PC-9 (cell line): ENCODE measurements at regions not wholly inside any gene's neighbourhood (a gene's known extent, or its start where the extent isn't known, plus 50 kb on each side); places are given as distances from the start of the nearest gene placed in this dataset.

Source experiments
- CTCF ChIP-seq: fragments of 200-600 bp; sonication (generic); conservative IDR thresholded peaks from 2 replicates; pipeline ENCODE4 v1.6.1; 2017; ENCODE audit warnings: mixed run types, antibody characterized with exemption, mild to moderate bottlenecking, moderate library complexity
- EZH2 ChIP-seq: fragments of 200-600 bp; sonication (generic); IDR thresholded peaks from 2 replicates; pipeline ENCODE4 v1.8.0; 2017; ENCODE audit warnings: antibody characterized with exemption, low read depth

DNA sequence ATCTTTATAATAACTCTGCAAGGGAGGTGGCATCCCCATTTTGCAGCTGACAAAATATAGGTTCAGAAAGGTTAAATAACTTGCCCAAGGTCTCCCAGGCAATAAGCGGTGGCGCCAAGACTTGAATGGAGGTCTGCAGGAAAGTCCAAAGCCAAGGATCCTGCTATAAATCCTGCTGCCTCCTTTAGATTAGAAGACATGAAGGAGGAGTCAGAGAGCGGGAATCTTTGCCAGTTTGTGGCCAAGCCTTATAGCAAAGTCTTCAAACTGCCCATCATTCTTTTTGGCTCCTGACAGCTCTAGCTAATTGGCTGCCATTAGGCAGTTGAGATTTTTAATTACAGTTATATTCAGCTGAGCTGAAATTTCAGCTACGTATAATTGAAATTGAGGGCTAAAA is 114.3 kb downstream of the C1D start:
- TF ChIP-seq EZH2, result no peak
- TF ChIP-seq CTCF, result no peak
